Activated CD4-positive, alpha-beta T cell treated with anti-CD3 and anti-CD28 coated beads, Interleukin-2, Interleukin-4, amounts not matched to agents 100 ng/mL and 50 ng/mL, durations not matched to agents 16 hours and 8 hours (primary cell): ENCODE measurements at regions not wholly inside any gene's neighbourhood (a gene's known extent, or its start where the extent isn't known, plus 50 kb on each side); places are given as distances from the start of the nearest gene placed in this dataset.
A peak's percentile ranks its signal among the peaks of the same experiment; 100 is the strongest.
"Not testable (repeated sequence)": the region's sequence is repeated elsewhere in the genome, so short reads cannot be mapped to it uniquely, and the experiment has no call there.

ENCODE experiments used
- DNase-seq: peaks from one replicate; pipeline ENCODE4 v3.0.0-alpha.2; 2020; ENCODE audit warnings: low spot score

- DNase-seq = no peak
Observed at GRCh38 chr9:88816141-88816540, 175.1 kb upstream of the S1PR3 start.

- DNase-seq = no peak
Observed at GRCh38 chr9:88816591-88816990, 174.7 kb upstream of the S1PR3 start.

GRCh38 chr9:88817628-88818027 lies 173.6 kb upstream of the S1PR3 start:
- DNase-seq = no peak

GRCh38 chr9:88818495-88819201 lies 172.6 kb upstream of the S1PR3 start:
- no peak for DNase-seq

GRCh38 chr9:88819476-88819875 lies 171.8 kb upstream of the S1PR3 start:
- no peak for DNase-seq

GRCh38 chr9:88820055-88820454 lies 171.2 kb upstream of the S1PR3 start:
- no peak for DNase-seq

GRCh38 chr9:88821033-88821745 lies 170.1 kb upstream of the S1PR3 start:
- DNase-seq = no peak

GRCh38 chr9:88821746-88822106 lies 169.5 kb upstream of the S1PR3 start:
- DNase-seq = no peak

- no peak for DNase-seq
Observed at GRCh38 chr9:88824711-88825110, 166.6 kb upstream of the S1PR3 start.

- no peak for DNase-seq
Observed at GRCh38 chr9:88826181-88826580, 165.1 kb upstream of the S1PR3 start.

- no peak for DNase-seq
Observed at GRCh38 chr9:88826771-88827181, 164.5 kb upstream of the S1PR3 start.

GRCh38 chr9:88828018-88828417 lies 163.2 kb upstream of the S1PR3 start:
- no peak for DNase-seq

- DNase-seq = no peak
Observed at GRCh38 chr9:88828492-88828974, 162.7 kb upstream of the S1PR3 start.

GRCh38 chr9:88829276-88829675 lies 162.0 kb upstream of the S1PR3 start:
- DNase-seq = peak; percentile 70

- no peak for DNase-seq
Observed at GRCh38 chr9:88831713-88832407, 159.4 kb upstream of the S1PR3 start.

GRCh38 chr9:88833946-88834345 lies 157.3 kb upstream of the S1PR3 start:
- no peak for DNase-seq

GRCh38 chr9:88835038-88835466 lies 156.2 kb upstream of the S1PR3 start:
- DNase-seq = peak; percentile 73

GRCh38 chr9:88835772-88836171 lies 155.5 kb upstream of the S1PR3 start:
- no peak for DNase-seq

GRCh38 chr9:88837731-88838130 lies 153.5 kb upstream of the S1PR3 start:
- no peak for DNase-seq

- not testable (repeated sequence) for DNase-seq
Observed at GRCh38 chr9:88849878-88850277, 141.4 kb upstream of the S1PR3 start.

- no peak for DNase-seq
Observed at GRCh38 chr9:88852794-88853193, 138.5 kb upstream of the S1PR3 start.

GRCh38 chr9:88870627-88871026 lies 120.6 kb upstream of the S1PR3 start:
- no peak for DNase-seq

GRCh38 chr9:88871669-88872068 lies 119.6 kb upstream of the S1PR3 start:
- no peak for DNase-seq
